Neural progenitor cell (in vitro differentiated cells): ENCODE measurements at regions not wholly inside any gene's neighbourhood (a gene's known extent, or its start where the extent isn't known, plus 50 kb on each side); places are given as distances from the start of the nearest gene placed in this dataset.

Experiments
- DNase-seq: peaks from one replicate; pipeline ENCODE4 v3.0.0-alpha.2; 2016; ENCODE audit warnings: low spot score
- H2AFZ ChIP-seq: fragments of 200-600 bp; sonication (generic); replicated peaks from 2 replicates; pipeline ENCODE4 v1.6.1; 2016; ENCODE audit warnings: antibody characterized with exemption
- H3F3A ChIP-seq: fragments of 200-600 bp; sonication (generic); 2 replicates; pipeline ENCODE4 v1.6.1; 2016; ENCODE audit warnings: antibody characterized with exemption, low read depth
- H3K27ac ChIP-seq: fragments of 200-600 bp; sonication (generic); 2 replicates; pipeline ENCODE4 v1.5.1; 2016; ENCODE audit warnings: mild to moderate bottlenecking
- H3K27me3 ChIP-seq: fragments of 200-600 bp; sonication (generic); 2 replicates; pipeline ENCODE4 v1.6.1; 2016; ENCODE audit warnings: mild to moderate bottlenecking, moderate library complexity
- H3K36me3 ChIP-seq: fragments of 200-600 bp; sonication (generic); 2 replicates; pipeline ENCODE4 v1.5.1; 2016
- H3K4me1 ChIP-seq: fragments of 200-600 bp; sonication (generic); 2 replicates; pipeline ENCODE4 v1.6.1; 2016; ENCODE audit warnings: mixed run types
- H3K4me2 ChIP-seq: fragments of 200-600 bp; sonication (generic); 2 replicates; pipeline ENCODE4 v1.6.1; 2016
- H3K4me3 ChIP-seq: fragments of 200-600 bp; sonication (generic); 2 replicates; pipeline ENCODE4 v1.5.1; 2016
- H3K79me2 ChIP-seq: fragments of 200-600 bp; sonication (generic); 2 replicates; pipeline ENCODE4 v1.6.1; 2016; ENCODE audit warnings: low read depth
- H3K9ac ChIP-seq: fragments of 200-600 bp; sonication (generic); 2 replicates; pipeline ENCODE4 v1.6.1; 2016
- H3K9me3 ChIP-seq: fragments of 200-600 bp; sonication (generic); 2 replicates; pipeline ENCODE4 v1.5.1; 2016; ENCODE audit warnings: low read depth
- H4K20me1 ChIP-seq: fragments of 200-600 bp; sonication (generic); 2 replicates; pipeline ENCODE4 v1.6.1; 2016; ENCODE audit warnings: low read depth
- H3K27ac Mint-ChIP-seq: 3 replicates; pipeline ENCODE4 v1.8.0; 2021; ENCODE audit warnings: mixed read lengths
- H3K27me3 Mint-ChIP-seq: 2 replicates; pipeline ENCODE4 v1.8.0; 2022; ENCODE audit warnings: low read depth, mild to moderate bottlenecking, inconsistent platforms, moderate library complexity, mixed read lengths; ENCODE audit not compliant: insufficient read depth
- H3K36me3 Mint-ChIP-seq: 3 replicates; pipeline ENCODE4 v1.8.0; 2021; ENCODE audit warnings: mixed read lengths
- H3K4me1 Mint-ChIP-seq: 3 replicates; pipeline ENCODE4 v1.8.0; 2021; ENCODE audit warnings: mixed read lengths
- H3K4me3 Mint-ChIP-seq: 3 replicates; pipeline ENCODE4 v1.8.0; 2021; ENCODE audit warnings: mild to moderate bottlenecking, moderate library complexity, mixed read lengths
- H3K9me3 Mint-ChIP-seq: 3 replicates; pipeline ENCODE4 v1.8.0; 2020; ENCODE audit warnings: mixed read lengths
- EZH2 ChIP-seq: fragments of 200-600 bp; sonication (generic); IDR thresholded peaks from 2 replicates; pipeline ENCODE4 v1.6.1; 2017; ENCODE audit warnings: antibody characterized with exemption, mild to moderate bottlenecking, moderate library complexity
- EZH2phosphoT487 ChIP-seq: fragments of 200-600 bp; sonication (generic); IDR thresholded peaks from 2 replicates; pipeline ENCODE4 v1.6.1; 2017; ENCODE audit warnings: antibody characterized with exemption
- TF ChIP-seq, protein P1 (sequence below): fragments of 200-600 bp; sonication (generic); IDR thresholded peaks from 2 replicates; pipeline ENCODE4 v1.5.1; 2017; ENCODE audit warnings: antibody characterized with exemption, mild to moderate bottlenecking

DNA sequence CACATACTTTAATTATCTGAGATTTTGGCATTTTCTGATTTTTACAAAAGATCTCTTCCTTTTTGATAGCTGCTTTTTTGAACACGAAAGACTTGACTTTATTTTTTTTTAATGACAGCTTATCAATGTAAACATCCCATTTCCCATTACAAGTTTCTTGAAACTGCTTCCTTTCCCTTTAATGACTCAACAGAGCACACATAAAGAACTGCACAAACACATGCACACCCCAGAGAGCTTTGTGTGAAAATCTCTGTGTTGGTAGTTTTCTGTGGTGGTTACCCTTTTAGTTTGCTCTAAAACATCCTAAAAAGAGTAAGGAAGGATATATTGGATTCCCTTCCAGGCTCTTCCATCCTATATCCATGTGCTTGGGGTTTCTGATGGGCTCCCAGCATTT is 125.1 kb upstream of the ZNF32 start:
- Histone ChIP-seq H3F3A (no peaks in the 10 kb centered on the region), H3K4me2 (no peak overlapping the region), H3K4me3 (no peak overlapping the region), H2AFZ (no peak overlapping the region), H3K27me3 (no peaks in the 10 kb centered on the region), H3K27ac (no peak overlapping the region), H3K79me2 (no peaks in the 10 kb centered on the region), H3K9me3 (no peaks in the 10 kb centered on the region), H3K36me3 (no peaks in the 10 kb centered on the region), H4K20me1 (no peaks in the 10 kb centered on the region), H3K4me1 (no peaks in the 10 kb centered on the region), H3K9ac (no peak overlapping the region)
- Mint-ChIP-seq H3K27ac (no peak overlapping the region), H3K4me3 (no peak overlapping the region), H3K36me3 (no peaks in the 10 kb centered on the region), H3K9me3 (no peaks in the 10 kb centered on the region), H3K4me1 (no peaks in the 10 kb centered on the region), H3K27me3 (no peaks in the 10 kb centered on the region)
- DNase-seq = no peak
- TF ChIP-seq, protein P1, sequence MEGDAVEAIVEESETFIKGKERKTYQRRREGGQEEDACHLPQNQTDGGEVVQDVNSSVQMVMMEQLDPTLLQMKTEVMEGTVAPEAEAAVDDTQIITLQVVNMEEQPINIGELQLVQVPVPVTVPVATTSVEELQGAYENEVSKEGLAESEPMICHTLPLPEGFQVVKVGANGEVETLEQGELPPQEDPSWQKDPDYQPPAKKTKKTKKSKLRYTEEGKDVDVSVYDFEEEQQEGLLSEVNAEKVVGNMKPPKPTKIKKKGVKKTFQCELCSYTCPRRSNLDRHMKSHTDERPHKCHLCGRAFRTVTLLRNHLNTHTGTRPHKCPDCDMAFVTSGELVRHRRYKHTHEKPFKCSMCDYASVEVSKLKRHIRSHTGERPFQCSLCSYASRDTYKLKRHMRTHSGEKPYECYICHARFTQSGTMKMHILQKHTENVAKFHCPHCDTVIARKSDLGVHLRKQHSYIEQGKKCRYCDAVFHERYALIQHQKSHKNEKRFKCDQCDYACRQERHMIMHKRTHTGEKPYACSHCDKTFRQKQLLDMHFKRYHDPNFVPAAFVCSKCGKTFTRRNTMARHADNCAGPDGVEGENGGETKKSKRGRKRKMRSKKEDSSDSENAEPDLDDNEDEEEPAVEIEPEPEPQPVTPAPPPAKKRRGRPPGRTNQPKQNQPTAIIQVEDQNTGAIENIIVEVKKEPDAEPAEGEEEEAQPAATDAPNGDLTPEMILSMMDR = no peak
- TF ChIP-seq EZH2phosphoT487 = no peak
- no peak for TF ChIP-seq EZH2

DNA sequence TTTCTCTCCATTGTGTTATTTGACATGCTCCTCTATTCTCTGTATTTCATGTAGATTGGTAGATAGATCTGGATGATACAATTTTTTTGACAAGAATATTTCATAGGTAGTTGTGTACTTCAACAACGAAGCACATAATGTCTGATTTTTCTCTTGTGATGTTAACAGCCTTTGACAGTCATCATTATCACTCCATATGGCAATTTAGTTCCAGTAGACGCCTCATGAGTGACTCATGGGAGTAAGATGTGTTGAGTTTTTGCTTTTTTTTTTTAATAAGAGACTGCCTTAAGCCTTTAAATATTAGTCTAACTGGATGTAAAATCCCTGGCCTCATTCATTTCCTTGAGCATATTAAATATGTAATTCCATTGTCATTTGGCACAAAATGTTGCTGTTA is 123.5 kb upstream of the ZNF32 start:
- Histone ChIP-seq H3K27me3 (no peaks in the 10 kb centered on the region), H3K9me3 (no peaks in the 10 kb centered on the region), H4K20me1 (no peaks in the 10 kb centered on the region), H3K36me3 (no peaks in the 10 kb centered on the region), H3F3A (no peaks in the 10 kb centered on the region), H3K9ac (no peak overlapping the region), H3K79me2 (no peaks in the 10 kb centered on the region), H3K4me3 (no peak overlapping the region), H3K4me2 (no peak overlapping the region), H3K27ac (no peak overlapping the region), H3K4me1 (no peaks in the 10 kb centered on the region), H2AFZ (no peak overlapping the region)
- H3K9me3 Mint-ChIP-seq = peaks cover 4% of the 10 kb centered on the region
- H3K36me3 Mint-ChIP-seq = no peaks in the 10 kb centered on the region
- no peak overlapping the region for H3K27ac Mint-ChIP-seq
- no peak for TF ChIP-seq EZH2
- TF ChIP-seq, protein P1 = no peak
- no peak for TF ChIP-seq EZH2phosphoT487
- no peak for DNase-seq
- H3K4me1 Mint-ChIP-seq = no peaks in the 10 kb centered on the region
- no peak overlapping the region for H3K4me3 Mint-ChIP-seq
- H3K27me3 Mint-ChIP-seq = no peaks in the 10 kb centered on the region

DNA sequence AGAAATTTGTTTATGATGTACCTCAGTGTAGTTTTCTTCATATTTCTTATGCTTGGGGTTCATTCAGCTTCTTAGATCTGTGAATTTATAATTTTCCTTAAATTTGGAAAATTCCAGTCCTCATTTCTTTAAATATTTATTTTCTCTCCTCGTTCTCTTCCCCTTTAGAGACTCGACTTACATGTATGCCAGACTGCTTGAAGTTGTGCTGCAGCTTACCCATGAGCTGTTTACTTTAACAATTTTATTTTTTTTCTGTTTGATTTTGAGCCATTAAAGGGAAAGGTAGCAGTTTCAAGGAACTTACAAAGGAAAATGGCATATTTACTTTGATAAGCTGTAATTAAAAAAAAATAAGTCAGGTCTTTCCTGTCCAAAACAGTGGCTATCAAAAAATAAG is 123.0 kb upstream of the ZNF32 start:
- TF ChIP-seq EZH2 (no peak), EZH2phosphoT487 (no peak)
- TF ChIP-seq, protein P1 = no peak
- no peaks in the 10 kb centered on the region for H3K27me3 Mint-ChIP-seq
- Histone ChIP-seq H3K9me3 (no peaks in the 10 kb centered on the region), H3K27ac (no peak overlapping the region), H3K79me2 (no peaks in the 10 kb centered on the region), H3K27me3 (no peaks in the 10 kb centered on the region), H3K36me3 (no peaks in the 10 kb centered on the region), H2AFZ (no peak overlapping the region), H3K4me3 (no peak overlapping the region), H3K4me2 (no peak overlapping the region), H3K4me1 (no peaks in the 10 kb centered on the region), H4K20me1 (no peaks in the 10 kb centered on the region), H3F3A (no peaks in the 10 kb centered on the region), H3K9ac (no peak overlapping the region)
- H3K27ac Mint-ChIP-seq = no peak overlapping the region
- no peak overlapping the region for H3K4me3 Mint-ChIP-seq
- no peak for DNase-seq
- no peaks in the 10 kb centered on the region for H3K4me1 Mint-ChIP-seq
- peaks cover 4% of the 10 kb centered on the region for H3K9me3 Mint-ChIP-seq
- no peaks in the 10 kb centered on the region for H3K36me3 Mint-ChIP-seq

GRCh38 chr10:43765516-43765915 is 116.8 kb upstream of the ZNF32 start:
- H3K27ac ChIP-seq = no peak overlapping the region
- Mint-ChIP-seq H3K27ac (no peak overlapping the region), H3K36me3 (no peaks in the 10 kb centered on the region), H3K27me3 (peaks cover 4% of the 10 kb centered on the region), H3K9me3 (peaks cover 4% of the 10 kb centered on the region), H3K4me3 (no peak overlapping the region), H3K4me1 (no peaks in the 10 kb centered on the region)
- H3K27me3 ChIP-seq = no peaks in the 10 kb centered on the region
- H3K9me3 ChIP-seq = no peaks in the 10 kb centered on the region
- TF ChIP-seq, protein P1 = no peak
- TF ChIP-seq EZH2 = no peak
- TF ChIP-seq EZH2phosphoT487 = no peak
- H2AFZ ChIP-seq = no peak overlapping the region
- H3K4me3 ChIP-seq = no peak overlapping the region
- no peak overlapping the region for H3K4me2 ChIP-seq
- H4K20me1 ChIP-seq = no peaks in the 10 kb centered on the region
- H3K79me2 ChIP-seq = no peaks in the 10 kb centered on the region
- H3K9ac ChIP-seq = no peak overlapping the region
- no peaks in the 10 kb centered on the region for H3K36me3 ChIP-seq
- no peak for DNase-seq
- no peaks in the 10 kb centered on the region for H3F3A ChIP-seq
- no peaks in the 10 kb centered on the region for H3K4me1 ChIP-seq
